WTC11 (cell line): ENCODE measurements at regions not wholly inside any gene's neighbourhood (a gene's known extent, or its start where the extent isn't known, plus 50 kb on each side); places are given as distances from the start of the nearest gene placed in this dataset.
"Not testable (repeated sequence)": the region's sequence is repeated elsewhere in the genome, so short reads cannot be mapped to it uniquely, and the experiment has no call there.

ENCODE experiments used
- ATAC-seq: fragments of 200-7000 bp; cut with Tn5 transposase; 2 replicates; pipeline ENCODE4 v1.10.0; 2021; ENCODE audit warnings: mild to moderate bottlenecking, moderate library complexity
- CTCF ChIA-PET: fragments of 300-600 bp; sonication (Branson Sonifier 250); formaldehyde crosslinking; loops from one replicate; lab custom pipeline; 2021; ENCODE audit warnings: antibody characterized with exemption; lab: Charles Lee
- POLR2A ChIA-PET: fragments of 350-600 bp; sonication (Branson Sonifier 250); formaldehyde crosslinking; loops from one replicate; lab custom pipeline; 2021; ENCODE audit warnings: antibody characterized with exemption; lab: Charles Lee
- DNase-seq: peaks from one replicate; pipeline ENCODE4 v3.0.0; 2021; ENCODE audit warnings: low spot score
- H3K27ac Mint-ChIP-seq: 2 replicates; pipeline ENCODE4 v1.8.0; 2021; ENCODE audit warnings: mixed read lengths
- H3K27me3 Mint-ChIP-seq: 2 replicates; pipeline ENCODE4 v1.8.0; 2021; ENCODE audit warnings: low read depth, mild to moderate bottlenecking, moderate library complexity, mixed read lengths
- H3K36me3 Mint-ChIP-seq: 2 replicates; pipeline ENCODE4 v1.8.0; 2021; ENCODE audit warnings: mixed read lengths
- H3K4me1 Mint-ChIP-seq: 2 replicates; pipeline ENCODE4 v1.8.0; 2022; ENCODE audit warnings: mixed read lengths
- H3K4me3 Mint-ChIP-seq: 2 replicates; pipeline ENCODE4 v1.8.0; 2021; ENCODE audit warnings: mild to moderate bottlenecking, moderate library complexity, mixed read lengths
- H3K9me3 Mint-ChIP-seq: 2 replicates; pipeline ENCODE4 v1.8.0; 2021; ENCODE audit warnings: mixed read lengths
- CTCF ChIP-seq: fragments of 200-600 bp; IDR thresholded peaks from 2 replicates; pipeline ENCODE4 v1.8.0; 2022; ENCODE audit warnings: antibody characterized with exemption

- H3K27me3 Mint-ChIP-seq, CTCF ChIA-PET, H3K9me3 Mint-ChIP-seq, POLR2A ChIA-PET, H3K4me3 Mint-ChIP-seq, H3K36me3 Mint-ChIP-seq: not testable (repeated sequence)
- DNase-seq = peak; percentile 89
- peak; percentile 99 for ATAC-seq
- TF ChIP-seq CTCF = 0 out of 2 replicates have a peak, but pooled peaks have one; percentile 23
- TF ChIP-seq, all 79 proteins: peak for 1; not testable (repeated sequence) for 78
- not testable (repeated sequence) for H3K4me1 Mint-ChIP-seq, H3K27ac Mint-ChIP-seq
Observed at GRCh38 chr7:150060259-150061221, 186.8 kb downstream of the ATP6V0E2 start.

GRCh38 chr7:150063195-150063594 lies 189.4 kb downstream of the ATP6V0E2 start:
- ATAC-seq, H3K4me1 Mint-ChIP-seq, H3K27me3 Mint-ChIP-seq, POLR2A ChIA-PET, H3K4me3 Mint-ChIP-seq, H3K9me3 Mint-ChIP-seq, DNase-seq, H3K27ac Mint-ChIP-seq, H3K36me3 Mint-ChIP-seq, CTCF ChIA-PET: not testable (repeated sequence)

GRCh38 chr7:150069555-150070313 lies 196.0 kb downstream of the ATP6V0E2 start:
- H3K36me3 Mint-ChIP-seq, H3K27ac Mint-ChIP-seq, H3K4me1 Mint-ChIP-seq, H3K4me3 Mint-ChIP-seq, POLR2A ChIA-PET, H3K27me3 Mint-ChIP-seq, H3K9me3 Mint-ChIP-seq, DNase-seq, CTCF ChIA-PET, ATAC-seq: not testable (repeated sequence)

GRCh38 chr7:150077543-150077942 lies 203.8 kb downstream of the ATP6V0E2 start:
- H3K27ac Mint-ChIP-seq, ATAC-seq, H3K27me3 Mint-ChIP-seq, POLR2A ChIA-PET, H3K36me3 Mint-ChIP-seq, H3K4me3 Mint-ChIP-seq, H3K4me1 Mint-ChIP-seq, H3K9me3 Mint-ChIP-seq, DNase-seq, CTCF ChIA-PET: not testable (repeated sequence)

GRCh38 chr7:150081865-150082264 lies 208.1 kb downstream of the ATP6V0E2 start:
- H3K27ac Mint-ChIP-seq, ATAC-seq, CTCF ChIA-PET, H3K27me3 Mint-ChIP-seq, POLR2A ChIA-PET, H3K36me3 Mint-ChIP-seq, H3K4me1 Mint-ChIP-seq, DNase-seq, H3K4me3 Mint-ChIP-seq: not testable (repeated sequence)
- peaks cover 14% of the 10 kb centered on the region for H3K9me3 Mint-ChIP-seq

- peak; percentile 90 for ATAC-seq
- H3K4me1 Mint-ChIP-seq, H3K27me3 Mint-ChIP-seq, CTCF ChIA-PET, H3K27ac Mint-ChIP-seq, H3K4me3 Mint-ChIP-seq, POLR2A ChIA-PET, DNase-seq, H3K36me3 Mint-ChIP-seq: not testable (repeated sequence)
- H3K9me3 Mint-ChIP-seq = peaks cover 10% of the 10 kb centered on the region
Observed at GRCh38 chr7:150084724-150085123, 211.0 kb downstream of the ATP6V0E2 start.

- H3K27me3 Mint-ChIP-seq, H3K9me3 Mint-ChIP-seq, DNase-seq, CTCF ChIA-PET, H3K36me3 Mint-ChIP-seq, H3K4me3 Mint-ChIP-seq, ATAC-seq, H3K27ac Mint-ChIP-seq, H3K4me1 Mint-ChIP-seq, POLR2A ChIA-PET: not testable (repeated sequence)
Observed at GRCh38 chr7:150087478-150087877, 213.7 kb downstream of the ATP6V0E2 start.

GRCh38 chr7:150089139-150089538 lies 215.4 kb downstream of the ATP6V0E2 start:
- CTCF ChIA-PET, H3K4me3 Mint-ChIP-seq, H3K36me3 Mint-ChIP-seq, H3K27ac Mint-ChIP-seq, H3K9me3 Mint-ChIP-seq, ATAC-seq, H3K27me3 Mint-ChIP-seq, DNase-seq, POLR2A ChIA-PET: not testable (repeated sequence)
- H3K4me1 Mint-ChIP-seq = peaks cover 14% of the 10 kb centered on the region

- H3K4me3 Mint-ChIP-seq, CTCF ChIA-PET, H3K36me3 Mint-ChIP-seq, POLR2A ChIA-PET, H3K9me3 Mint-ChIP-seq, H3K27ac Mint-ChIP-seq, H3K27me3 Mint-ChIP-seq, DNase-seq: not testable (repeated sequence)
- peak; percentile 65 for ATAC-seq
- H3K4me1 Mint-ChIP-seq = peaks cover 14% of the 10 kb centered on the region
Observed at GRCh38 chr7:150090776-150091175, 217.0 kb downstream of the ATP6V0E2 start.
